PFSK-1 (cell line): ENCODE measurements at regions not wholly inside any gene's neighbourhood (a gene's known extent, or its start where the extent isn't known, plus 50 kb on each side); places are given as distances from the start of the nearest gene placed in this dataset.

Source experiments
- FOXP2 ChIP-seq: optimal IDR thresholded peaks from 2 replicates; pipeline ENCODE3; 2011; ENCODE audit warnings: borderline replicate concordance, control low read depth, inconsistent platforms; ENCODE audit not compliant: insufficient read depth; ENCODE audit errors: extremely low read length, extremely low read depth
- POLR2AphosphoS5 ChIP-seq: IDR thresholded peaks from 2 replicates; pipeline ENCODE4 v1.6.1; 2012; ENCODE audit warnings: low read depth, mild to moderate bottlenecking, control low read depth, low read length, moderate library complexity
- REST ChIP-seq, 2 experiments: IDR thresholded peaks; 2 replicates each; pipeline versions ENCODE4 v1.6.1 to v1.8.0; 2011 to 2012; ENCODE audit warnings: low read depth in 2 of 2, low read length in 2 of 2, control low read depth in 1 of 2, inconsistent platforms in 1 of 2, mild to moderate bottlenecking in 1 of 2, moderate library complexity in 1 of 2; ENCODE audit not compliant: insufficient read depth in 1 of 2
- SIN3A ChIP-seq: IDR thresholded peaks from 2 replicates; pipeline ENCODE4 v1.6.1; 2012; ENCODE audit warnings: mild to moderate bottlenecking, low read length, moderate library complexity, borderline replicate concordance; ENCODE audit not compliant: insufficient read depth
- TAF1 ChIP-seq: IDR thresholded peaks from 2 replicates; pipeline ENCODE4 v1.6.1; 2012; ENCODE audit warnings: low read length, control low read depth, borderline replicate concordance; ENCODE audit not compliant: insufficient read depth

GRCh38 chr10:4569151-4569550, 256.9 kb upstream of the AKR1E2 start:
- TF ChIP-seq SIN3A = no peak
- TF ChIP-seq POLR2AphosphoS5 = no peak
- TF ChIP-seq TAF1 = no peak
- TF ChIP-seq REST (IDR thresholded peaks at IDR 0.05; ENCODE audit: insufficient read depth in 1 of 2, low read depth in 2 of 2, low read length in 2 of 2) = no peak
- TF ChIP-seq FOXP2 = no peak

GRCh38 chr10:4568731-4569130, 257.3 kb upstream of the AKR1E2 start:
- TF ChIP-seq REST (IDR thresholded peaks at IDR 0.05; ENCODE audit: insufficient read depth in 1 of 2, low read depth in 2 of 2, low read length in 2 of 2) (no peak), POLR2AphosphoS5 (no peak), FOXP2 (no peak), SIN3A (no peak), TAF1 (no peak)

- TF ChIP-seq SIN3A (no peak), FOXP2 (no peak), POLR2AphosphoS5 (no peak), REST (IDR thresholded peaks at IDR 0.05; ENCODE audit: insufficient read depth in 1 of 2, low read depth in 2 of 2, low read length in 2 of 2) (no peak), TAF1 (no peak)
These were observed 257.9 kb upstream of the AKR1E2 start for GRCh38 chr10:4568086-4568485.

- TF ChIP-seq FOXP2 (no peak), TAF1 (no peak), REST (IDR thresholded peaks at IDR 0.05; ENCODE audit: insufficient read depth in 1 of 2, low read depth in 2 of 2, low read length in 2 of 2) (no peak), SIN3A (no peak), POLR2AphosphoS5 (no peak)
These were observed 258.4 kb upstream of the AKR1E2 start for GRCh38 chr10:4567637-4568036.

- TF ChIP-seq POLR2AphosphoS5 (no peak), SIN3A (no peak), FOXP2 (no peak)
These were observed 260.0 kb upstream of the AKR1E2 start for GRCh38 chr10:4566011-4566410.
